ENCODE measurements at regions not wholly inside any gene's neighbourhood (a gene's known extent, or its start where the extent isn't known, plus 50 kb on each side); places are given as distances from the start of the nearest gene placed in this dataset.

- Histone ChIP-seq H3K9ac (ENCODE audit: low read length in 2 of 2) (no peak overlapping the region), H3K9me3 (ENCODE audit: control insufficient read depth in 2 of 2, low read length in 2 of 2) (peaks cover 3 to 6% of the 10 kb centered on the region in 2 donors), H3K36me3 (ENCODE audit: control insufficient read depth in 2 of 2, insufficient read depth in 2 of 2, low read length in 2 of 2) (no peaks in the 10 kb centered on the region), H3K4me1 (ENCODE audit: control insufficient read depth, insufficient read depth, low read length) (no peaks in the 10 kb centered on the region), H3K27ac (ENCODE audit: low read length) (no peak overlapping the region), H3K4me3 (ENCODE audit: low read length in 2 of 2) (no peak overlapping the region), H3K27me3 (ENCODE audit: control insufficient read depth in 1 of 2, insufficient read depth in 2 of 2, low read length in 2 of 2) (peaks cover 0 to 2% of the 10 kb centered on the region in 2 donors)
These were observed 330.5 kb downstream of the BUD13 start for GRCh38 chr11:116442238-116442752.

DNA sequence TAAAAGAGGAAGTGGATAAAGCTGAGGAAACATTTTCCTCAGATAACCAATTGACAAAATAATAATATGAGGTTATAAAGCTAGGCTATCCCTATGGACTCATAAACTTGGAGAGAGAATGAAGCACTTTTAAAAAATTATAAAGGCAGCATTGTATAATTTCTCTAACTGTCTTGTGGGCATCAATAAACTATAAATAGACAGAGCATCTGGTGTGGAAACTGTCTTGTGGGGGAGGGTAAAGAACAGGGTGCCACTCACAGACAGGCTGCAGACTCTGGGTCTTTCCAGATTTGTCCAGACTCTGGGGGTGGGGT is 333.5 kb downstream of the BUD13 start:
- Histone ChIP-seq H3K36me3 (ENCODE audit: control insufficient read depth in 2 of 2, insufficient read depth in 2 of 2, low read length in 2 of 2) (no peaks in the 10 kb centered on the region), H3K4me3 (ENCODE audit: low read length in 2 of 2) (no peak overlapping the region), H3K27ac (ENCODE audit: low read length) (no peak overlapping the region), H3K9me3 (ENCODE audit: control insufficient read depth in 2 of 2, low read length in 2 of 2) (peaks cover 3 to 6% of the 10 kb centered on the region in 2 donors), H3K27me3 (ENCODE audit: control insufficient read depth in 1 of 2, insufficient read depth in 2 of 2, low read length in 2 of 2) (peaks cover 0 to 2% of the 10 kb centered on the region in 2 donors), H3K4me1 (ENCODE audit: control insufficient read depth, insufficient read depth, low read length) (no peaks in the 10 kb centered on the region), H3K9ac (ENCODE audit: low read length in 2 of 2) (no peak overlapping the region)

- H3K27me3 ChIP-seq (ENCODE audit: control insufficient read depth in 1 of 2, insufficient read depth in 2 of 2, low read length in 2 of 2): peaks cover 0 to 4% of the 10 kb centered on the region in 2 donors
- peaks cover 3 to 6% of the 10 kb centered on the region in 2 donors for H3K9me3 ChIP-seq (ENCODE audit: control insufficient read depth in 2 of 2, low read length in 2 of 2)
- H3K4me3 ChIP-seq (ENCODE audit: low read length in 2 of 2): no peak overlapping the region
- H3K27ac ChIP-seq (ENCODE audit: low read length): no peak overlapping the region
- no peaks in the 10 kb centered on the region for H3K36me3 ChIP-seq (ENCODE audit: control insufficient read depth in 2 of 2, insufficient read depth in 2 of 2, low read length in 2 of 2)
- H3K4me1 ChIP-seq (ENCODE audit: control insufficient read depth, insufficient read depth, low read length): no peaks in the 10 kb centered on the region
- H3K9ac ChIP-seq (ENCODE audit: low read length in 2 of 2): no peak overlapping the region
These were observed 334.0 kb downstream of the BUD13 start for GRCh38 chr11:116438651-116439360.

- H3K9me3 ChIP-seq (ENCODE audit: control insufficient read depth in 2 of 2, low read length in 2 of 2): no peaks in the 10 kb centered on the region
- no peaks in the 10 kb centered on the region for H3K4me1 ChIP-seq (ENCODE audit: control insufficient read depth, insufficient read depth, low read length)
- peaks cover 0 to 2% of the 10 kb centered on the region in 2 donors for H3K27me3 ChIP-seq (ENCODE audit: control insufficient read depth in 1 of 2, insufficient read depth in 2 of 2, low read length in 2 of 2)
- H3K27ac ChIP-seq (ENCODE audit: low read length): no peak overlapping the region
- no peak overlapping the region for H3K4me3 ChIP-seq (ENCODE audit: low read length in 2 of 2)
- no peaks in the 10 kb centered on the region for H3K36me3 ChIP-seq (ENCODE audit: control insufficient read depth in 2 of 2, insufficient read depth in 2 of 2, low read length in 2 of 2)
- no peak overlapping the region for H3K9ac ChIP-seq (ENCODE audit: low read length in 2 of 2)
These were observed 337.8 kb downstream of the BUD13 start for GRCh38 chr11:116434986-116435385.

DNA sequence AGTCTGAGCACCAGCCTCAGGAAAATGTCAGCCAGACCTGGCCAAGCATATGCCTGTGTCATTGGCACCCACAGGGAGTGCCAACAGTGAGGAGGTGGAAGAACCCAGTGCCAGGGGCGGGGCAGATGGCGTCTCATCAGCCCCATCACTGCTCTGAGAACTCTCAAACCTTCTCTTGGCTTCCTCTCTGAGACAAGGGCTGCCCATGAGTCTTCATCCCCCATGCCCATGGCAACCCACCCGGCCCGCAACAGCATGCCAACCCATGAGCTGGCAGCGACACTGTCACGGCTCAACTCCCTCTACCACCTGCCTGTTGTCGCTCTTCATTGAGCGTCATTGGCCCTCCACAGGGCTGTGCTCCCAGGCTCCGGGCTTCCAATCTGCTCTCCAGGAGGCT is 340.5 kb downstream of the BUD13 start:
- Histone ChIP-seq H3K27me3 (ENCODE audit: control insufficient read depth in 1 of 2, insufficient read depth in 2 of 2, low read length in 2 of 2) (peaks cover 0 to 2% of the 10 kb centered on the region in 2 donors), H3K27ac (ENCODE audit: low read length) (no peak overlapping the region), H3K36me3 (ENCODE audit: control insufficient read depth in 2 of 2, insufficient read depth in 2 of 2, low read length in 2 of 2) (no peaks in the 10 kb centered on the region), H3K4me1 (ENCODE audit: control insufficient read depth, insufficient read depth, low read length) (no peaks in the 10 kb centered on the region), H3K9me3 (ENCODE audit: control insufficient read depth in 2 of 2, low read length in 2 of 2) (no peaks in the 10 kb centered on the region), H3K9ac (ENCODE audit: low read length in 2 of 2) (no peak overlapping the region), H3K4me3 (ENCODE audit: low read length in 2 of 2) (no peak overlapping the region)

DNA sequence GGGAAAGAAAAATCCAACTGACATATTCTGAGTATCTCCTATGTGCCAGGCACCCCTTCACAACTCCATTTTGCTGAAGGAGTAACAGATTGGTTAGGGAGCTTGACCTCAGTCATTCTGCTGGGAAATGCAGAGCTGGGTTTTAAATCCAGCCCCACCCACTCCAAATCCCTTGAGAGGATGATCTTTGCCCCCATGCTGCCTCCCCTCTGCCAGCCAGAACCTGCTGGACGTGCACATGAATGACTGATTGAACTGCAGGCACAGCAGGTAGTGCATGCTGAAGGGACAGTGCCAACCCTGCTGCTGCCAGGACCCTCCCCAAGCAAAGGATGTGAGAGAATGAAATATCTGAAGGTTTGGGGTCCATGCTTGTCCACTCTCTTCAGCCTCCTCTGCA is 340.9 kb downstream of the BUD13 start:
- H3K36me3 ChIP-seq (ENCODE audit: control insufficient read depth in 2 of 2, insufficient read depth in 2 of 2, low read length in 2 of 2): no peaks in the 10 kb centered on the region
- no peak overlapping the region for H3K9ac ChIP-seq (ENCODE audit: low read length in 2 of 2)
- H3K27me3 ChIP-seq (ENCODE audit: control insufficient read depth in 1 of 2, insufficient read depth in 2 of 2, low read length in 2 of 2): peaks cover 0 to 2% of the 10 kb centered on the region in 2 donors
- H3K4me3 ChIP-seq (ENCODE audit: low read length in 2 of 2): no peak overlapping the region
- no peaks in the 10 kb centered on the region for H3K4me1 ChIP-seq (ENCODE audit: control insufficient read depth, insufficient read depth, low read length)
- H3K9me3 ChIP-seq (ENCODE audit: control insufficient read depth in 2 of 2, low read length in 2 of 2): no peaks in the 10 kb centered on the region
- no peak overlapping the region for H3K27ac ChIP-seq (ENCODE audit: low read length)

DNA sequence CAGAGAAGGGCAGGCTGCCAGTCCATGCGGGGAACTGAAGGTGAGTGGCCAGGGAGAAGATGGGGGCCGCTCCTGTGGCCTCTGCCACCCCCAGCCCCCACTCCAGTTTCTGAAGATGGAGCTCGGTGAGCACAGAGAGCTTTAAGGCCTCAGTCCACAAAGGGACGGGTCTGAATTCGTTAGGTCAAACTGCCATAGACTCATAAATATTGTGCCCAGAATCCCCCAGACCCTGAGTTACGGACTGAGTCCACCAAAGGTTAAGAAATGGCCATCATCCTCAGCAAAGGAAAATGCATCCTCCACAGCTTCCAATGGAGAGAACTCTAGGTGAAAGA is 344.2 kb downstream of the BUD13 start:
- H3K36me3 ChIP-seq (ENCODE audit: control insufficient read depth in 2 of 2, insufficient read depth in 2 of 2, low read length in 2 of 2): no peaks in the 10 kb centered on the region
- H3K4me3 ChIP-seq (ENCODE audit: low read length in 2 of 2): no peak overlapping the region
- no peaks in the 10 kb centered on the region for H3K4me1 ChIP-seq (ENCODE audit: control insufficient read depth, insufficient read depth, low read length)
- no peaks in the 10 kb centered on the region for H3K9me3 ChIP-seq (ENCODE audit: control insufficient read depth in 2 of 2, low read length in 2 of 2)
- no peak overlapping the region for H3K27ac ChIP-seq (ENCODE audit: low read length)
- H3K27me3 ChIP-seq (ENCODE audit: control insufficient read depth in 1 of 2, insufficient read depth in 2 of 2, low read length in 2 of 2): no peaks in the 10 kb centered on the region
- H3K9ac ChIP-seq (ENCODE audit: low read length in 2 of 2): no peak overlapping the region

GRCh38 chr11:116427903-116428637 is 344.7 kb downstream of the BUD13 start:
- no peak overlapping the region for H3K27ac ChIP-seq (ENCODE audit: low read length)
- H3K27me3 ChIP-seq (ENCODE audit: control insufficient read depth in 1 of 2, insufficient read depth in 2 of 2, low read length in 2 of 2): no peaks in the 10 kb centered on the region
- no peaks in the 10 kb centered on the region for H3K36me3 ChIP-seq (ENCODE audit: control insufficient read depth in 2 of 2, insufficient read depth in 2 of 2, low read length in 2 of 2)
- H3K9me3 ChIP-seq (ENCODE audit: control insufficient read depth in 2 of 2, low read length in 2 of 2): no peaks in the 10 kb centered on the region
- no peak overlapping the region for H3K4me3 ChIP-seq (ENCODE audit: low read length in 2 of 2)
- no peaks in the 10 kb centered on the region for H3K4me1 ChIP-seq (ENCODE audit: control insufficient read depth, insufficient read depth, low read length)
- H3K9ac ChIP-seq (ENCODE audit: low read length in 2 of 2): no peak overlapping the region

- no peak overlapping the region for H3K27ac ChIP-seq (ENCODE audit: low read length)
- no peaks in the 10 kb centered on the region for H3K4me1 ChIP-seq (ENCODE audit: control insufficient read depth, insufficient read depth, low read length)
- no peak overlapping the region for H3K4me3 ChIP-seq (ENCODE audit: low read length in 2 of 2)
- no peaks in the 10 kb centered on the region for H3K9me3 ChIP-seq (ENCODE audit: control insufficient read depth in 2 of 2, low read length in 2 of 2)
- H3K27me3 ChIP-seq (ENCODE audit: control insufficient read depth in 1 of 2, insufficient read depth in 2 of 2, low read length in 2 of 2): no peaks in the 10 kb centered on the region
- no peaks in the 10 kb centered on the region for H3K36me3 ChIP-seq (ENCODE audit: control insufficient read depth in 2 of 2, insufficient read depth in 2 of 2, low read length in 2 of 2)
- H3K9ac ChIP-seq (ENCODE audit: low read length in 2 of 2): no peak overlapping the region
These were observed 345.4 kb downstream of the BUD13 start for GRCh38 chr11:116427337-116427902.

DNA sequence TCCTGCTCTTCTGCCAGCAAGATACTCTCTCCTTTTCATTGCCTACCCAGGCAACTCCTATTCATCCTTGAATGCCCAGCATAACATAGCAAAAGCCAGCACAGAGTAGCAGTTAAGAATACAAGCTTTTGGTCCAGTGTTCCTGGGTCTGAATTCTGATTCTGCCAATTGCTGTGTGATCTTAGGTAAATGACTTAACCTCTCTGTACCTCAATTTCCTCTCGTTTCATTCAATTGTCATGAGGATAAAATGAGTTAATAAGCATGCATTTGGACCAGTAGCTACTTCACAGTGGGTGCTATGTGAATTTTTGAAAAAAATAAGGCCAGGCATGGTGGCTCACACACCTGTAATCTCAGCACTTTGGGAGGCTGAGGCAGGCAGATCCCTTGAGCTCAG is 346.0 kb downstream of the BUD13 start:
- no peaks in the 10 kb centered on the region for H3K9me3 ChIP-seq (ENCODE audit: control insufficient read depth in 2 of 2, low read length in 2 of 2)
- H3K4me1 ChIP-seq (ENCODE audit: control insufficient read depth, insufficient read depth, low read length): no peaks in the 10 kb centered on the region

More for the DNA sequence above, 346.0 kb downstream of the BUD13 start:
- Histone ChIP-seq H3K9ac (ENCODE audit: low read length in 2 of 2) (no peak overlapping the region), H3K4me3 (ENCODE audit: low read length in 2 of 2) (no peak overlapping the region), H3K27me3 (ENCODE audit: control insufficient read depth in 1 of 2, insufficient read depth in 2 of 2, low read length in 2 of 2) (no peaks in the 10 kb centered on the region), H3K27ac (ENCODE audit: low read length) (no peak overlapping the region), H3K36me3 (ENCODE audit: control insufficient read depth in 2 of 2, insufficient read depth in 2 of 2, low read length in 2 of 2) (no peaks in the 10 kb centered on the region)

Measured in stomach smooth muscle (tissue), 2 donors.